Skeletal muscle tissue (tissue), 3 donors: ENCODE measurements at regions not wholly inside any gene's neighbourhood (a gene's known extent, or its start where the extent isn't known, plus 50 kb on each side); places are given as distances from the start of the nearest gene placed in this dataset.
"Not testable (repeated sequence)": the region's sequence is repeated elsewhere in the genome, so short reads cannot be mapped to it uniquely, and the experiment has no call there.

ENCODE experiments used
- H3K27ac ChIP-seq: one replicate; pipeline ENCODE4 v1.7.0; 2013; ENCODE audit warnings: mild to moderate bottlenecking, low read depth, low read length, inconsistent platforms
- H3K27me3 ChIP-seq, 3 donors: one replicate each; pipeline ENCODE4 v1.7.0; 2013; ENCODE audit warnings: low read length in 3 of 3; ENCODE audit not compliant: control insufficient read depth in 3 of 3, insufficient read depth in 3 of 3
- H3K36me3 ChIP-seq, 3 donors: one replicate each; pipeline ENCODE4 v1.7.0; 2013; ENCODE audit warnings: low read length in 3 of 3; ENCODE audit not compliant: control insufficient read depth in 3 of 3, insufficient read depth in 3 of 3
- H3K4me1 ChIP-seq, 3 donors: one replicate each; pipeline ENCODE4 v1.7.0; 2013; ENCODE audit warnings: low read length in 3 of 3, mild to moderate bottlenecking in 3 of 3; ENCODE audit not compliant: control insufficient read depth in 3 of 3, insufficient read depth in 3 of 3
- H3K4me3 ChIP-seq, 3 donors: one replicate each; pipeline ENCODE4 v1.7.0; 2013; ENCODE audit warnings: low read length in 3 of 3
- H3K9ac ChIP-seq, 3 donors: one replicate each; pipeline ENCODE4 v1.7.0; 2013; ENCODE audit warnings: low read length in 3 of 3, mild to moderate bottlenecking in 3 of 3, moderate library complexity in 2 of 3, low read depth in 1 of 3
- H3K9me3 ChIP-seq, 3 donors: one replicate each; pipeline ENCODE4 v1.7.0; 2013; ENCODE audit warnings: low read length in 3 of 3; ENCODE audit not compliant: control insufficient read depth in 3 of 3
- donor health status: Osteomylitis.

- Histone ChIP-seq H3K27me3 (no peaks in the 10 kb centered on the region), H3K27ac (no peak overlapping the region), H3K9me3 (no peaks in the 10 kb centered on the region), H3K9ac (no peak overlapping the region), H3K4me3 (no peak overlapping the region), H3K4me1 (peaks cover 2 to 6% (median 4%) of the 10 kb centered on the region in 3 donors), H3K36me3 (no peaks in the 10 kb centered on the region)
Measured at GRCh38 chr3:31091748-31092147, 197.3 kb upstream of the GADL1 start.

DNA sequence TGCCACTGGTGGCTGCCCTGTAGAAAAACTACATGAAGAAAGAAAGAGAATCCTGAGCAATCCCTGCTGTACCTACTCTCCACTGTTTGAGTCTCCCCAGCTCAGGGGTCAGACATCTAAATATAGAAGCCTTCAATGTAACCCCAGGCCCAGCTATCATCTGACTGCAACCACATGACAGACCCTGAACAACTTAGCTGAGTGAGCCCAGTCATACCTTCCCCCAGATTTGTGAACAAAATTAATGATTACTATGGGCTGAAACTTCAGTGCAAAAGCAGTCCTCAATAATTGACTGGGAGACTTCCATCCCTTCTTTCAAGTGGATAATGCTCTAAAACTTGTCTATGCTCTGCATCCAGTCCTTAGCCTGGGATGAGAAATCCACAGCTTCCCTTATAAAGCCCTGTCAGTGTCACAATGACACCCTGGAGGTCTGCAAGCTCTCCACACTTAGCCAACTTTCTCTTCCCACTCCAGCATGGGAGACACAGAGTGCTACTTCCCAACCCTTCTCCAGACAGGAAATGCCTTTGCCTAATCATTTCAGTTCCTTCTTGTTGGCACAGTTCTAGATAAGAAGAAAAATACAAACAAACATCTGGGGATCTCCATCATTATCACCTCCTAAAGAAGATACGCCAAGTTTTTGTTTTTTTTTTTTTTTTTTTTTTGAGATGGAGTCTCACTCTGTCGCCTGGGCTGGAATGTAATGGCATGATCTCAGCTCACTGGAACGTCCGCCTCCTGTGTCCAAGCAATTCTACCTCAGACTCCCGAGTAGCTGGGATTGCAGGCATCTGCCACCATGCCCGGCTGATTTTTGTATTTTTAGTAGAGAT, 198.5 kb upstream of the GADL1 start:
- H3K9me3 ChIP-seq, result no peaks in the 10 kb centered on the region
- no peaks in the 10 kb centered on the region for H3K27me3 ChIP-seq
- no peaks in the 10 kb centered on the region for H3K36me3 ChIP-seq
- H3K4me3 ChIP-seq, result no peak overlapping the region
- H3K27ac ChIP-seq, result peak overlapping the region; percentile 8
- H3K9ac ChIP-seq, result no peak overlapping the region
- peaks cover 0 to 6% (median 4%) of the 10 kb centered on the region in 3 donors for H3K4me1 ChIP-seq

- Histone ChIP-seq H3K27ac (peak overlapping the region; percentile 8), H3K4me1 (peaks cover 0 to 6% (median 4%) of the 10 kb centered on the region in 3 donors), H3K9ac (no peak overlapping the region), H3K4me3 (no peak overlapping the region), H3K9me3 (no peaks in the 10 kb centered on the region), H3K27me3 (no peaks in the 10 kb centered on the region), H3K36me3 (no peaks in the 10 kb centered on the region)
Measured at GRCh38 chr3:31093606-31094005, 199.1 kb upstream of the GADL1 start.

GRCh38 chr3:31094048-31094447, 199.6 kb upstream of the GADL1 start:
- Histone ChIP-seq H3K9ac (no peak overlapping the region), H3K36me3 (no peaks in the 10 kb centered on the region), H3K4me1 (peaks cover 0 to 6% (median 4%) of the 10 kb centered on the region in 3 donors), H3K27ac (peak overlapping the region; percentile 8), H3K9me3 (no peaks in the 10 kb centered on the region), H3K4me3 (no peak overlapping the region), H3K27me3 (no peaks in the 10 kb centered on the region)

DNA sequence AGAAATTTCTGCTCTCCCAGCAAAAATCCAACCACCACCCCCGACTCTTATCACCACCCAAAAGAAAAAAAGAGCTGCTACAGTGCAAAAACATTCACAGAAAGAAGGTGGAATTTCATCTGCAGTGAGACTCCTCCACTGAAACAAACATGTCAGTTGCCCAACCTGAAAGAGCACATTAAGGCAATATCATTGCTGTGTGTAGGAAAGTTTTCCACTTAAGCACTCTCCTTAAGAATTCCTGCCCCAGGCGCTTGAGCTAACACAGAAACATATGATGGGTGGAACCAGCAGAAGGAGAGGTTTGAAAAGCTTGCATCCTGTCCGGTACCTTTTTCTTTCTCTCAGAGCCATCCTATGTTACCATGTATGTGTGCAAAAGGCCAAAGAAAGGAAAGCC, 200.8 kb upstream of the GADL1 start:
- Histone ChIP-seq H3K27ac (no peak overlapping the region), H3K27me3 (no peaks in the 10 kb centered on the region), H3K4me3 (no peak overlapping the region), H3K36me3 (no peaks in the 10 kb centered on the region), H3K9ac (no peak overlapping the region), H3K4me1 (peaks cover 0 to 6% (median 4%) of the 10 kb centered on the region in 3 donors), H3K9me3 (no peaks in the 10 kb centered on the region)

- H3K27me3 ChIP-seq, result no peaks in the 10 kb centered on the region
Measured at GRCh38 chr3:31096661-31097395, 202.4 kb upstream of the GADL1 start.

GRCh38 chr3:31100519-31100918, 206.1 kb upstream of the GADL1 start:
- H3K36me3 ChIP-seq, result no peaks in the 10 kb centered on the region
- no peak overlapping the region for H3K27ac ChIP-seq
- H3K9me3 ChIP-seq, result no peaks in the 10 kb centered on the region
- no peak overlapping the region for H3K4me3 ChIP-seq
- no peaks in the 10 kb centered on the region for H3K27me3 ChIP-seq
- H3K9ac ChIP-seq, result no peak overlapping the region
- H3K4me1 ChIP-seq, result no peaks in the 10 kb centered on the region

More at GRCh38 chr3:31096661-31097395, 202.4 kb upstream of the GADL1 start:
- Histone ChIP-seq H3K9ac (no peak overlapping the region), H3K4me3 (no peak overlapping the region), H3K9me3 (no peaks in the 10 kb centered on the region), H3K4me1 (peaks cover 0 to 6% (median 4%) of the 10 kb centered on the region in 3 donors), H3K36me3 (no peaks in the 10 kb centered on the region), H3K27ac (no peak overlapping the region)

DNA sequence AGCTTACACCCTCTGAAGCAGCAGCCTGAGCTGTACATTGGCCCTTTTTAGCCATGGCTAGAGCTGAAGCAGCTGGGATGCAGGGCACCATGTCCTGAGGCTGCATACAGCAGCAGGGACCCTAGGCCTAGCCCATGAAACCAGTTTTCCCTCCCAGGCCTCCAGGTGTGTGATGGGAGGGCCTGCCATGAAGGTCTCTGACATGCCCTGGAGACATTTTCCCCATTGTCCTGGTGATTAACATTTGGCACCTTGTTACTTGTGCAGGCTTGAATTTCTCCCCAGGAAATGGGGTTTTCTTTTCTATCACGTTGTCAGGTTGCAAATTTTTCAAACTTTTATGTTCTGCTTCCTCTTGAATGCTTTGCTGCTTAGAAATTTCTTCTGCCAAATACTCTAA, 206.8 kb upstream of the GADL1 start:
- H3K27ac ChIP-seq, H3K9ac ChIP-seq, H3K36me3 ChIP-seq, H3K9me3 ChIP-seq, H3K4me1 ChIP-seq, H3K4me3 ChIP-seq, H3K27me3 ChIP-seq: not testable (repeated sequence)

DNA sequence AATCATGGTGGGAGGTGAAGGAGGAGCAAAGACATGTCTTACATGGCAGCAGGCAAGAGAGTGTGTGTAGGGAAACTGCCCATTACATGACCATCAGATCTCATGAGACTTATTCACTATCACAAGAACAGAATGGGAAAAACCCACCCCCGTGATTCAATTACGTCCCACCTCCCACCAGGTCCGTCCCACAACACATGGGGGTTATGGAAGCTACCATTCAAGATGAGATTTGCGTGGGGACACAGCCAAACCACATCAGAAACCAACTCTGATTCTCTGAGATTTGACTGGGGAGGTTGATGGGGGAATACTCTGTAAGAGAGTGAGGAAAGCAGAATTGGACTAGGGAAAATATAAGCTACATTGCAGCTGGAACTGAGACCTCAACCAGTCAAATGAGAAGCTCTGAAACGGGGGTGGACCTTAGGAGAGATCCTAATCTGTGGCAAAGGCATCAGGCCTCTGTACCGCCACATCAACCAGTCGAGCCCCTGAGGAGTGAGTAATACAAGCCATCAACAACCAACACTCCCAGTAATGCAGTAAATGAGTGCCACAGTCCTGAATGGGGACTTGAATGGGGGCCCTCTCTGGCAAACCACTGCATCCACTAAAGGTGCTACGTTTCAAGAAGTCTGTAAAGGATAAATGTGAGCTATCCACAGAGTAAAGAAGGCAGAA, 207.9 kb upstream of the GADL1 start:
- Histone ChIP-seq H3K4me3 (no peak overlapping the region), H3K9ac (no peak overlapping the region), H3K27me3 (no peaks in the 10 kb centered on the region), H3K9me3 (no peaks in the 10 kb centered on the region), H3K27ac (no peak overlapping the region), H3K4me1 (no peaks in the 10 kb centered on the region), H3K36me3 (no peaks in the 10 kb centered on the region)

GRCh38 chr3:31103181-31103580, 208.7 kb upstream of the GADL1 start:
- no peaks in the 10 kb centered on the region for H3K9me3 ChIP-seq
- no peak overlapping the region for H3K4me3 ChIP-seq
- H3K27me3 ChIP-seq, result no peaks in the 10 kb centered on the region
- H3K4me1 ChIP-seq, result no peaks in the 10 kb centered on the region
- no peak overlapping the region for H3K27ac ChIP-seq
- H3K36me3 ChIP-seq, result no peaks in the 10 kb centered on the region
- no peak overlapping the region for H3K9ac ChIP-seq
